ENCODE measurements at regions not wholly inside any gene's neighbourhood (a gene's known extent, or its start where the extent isn't known, plus 50 kb on each side); places are given as distances from the start of the nearest gene placed in this dataset.

GRCh38 chr12:61072717-61073116 lies 1187.5 kb upstream of the USP15 start:
- no peaks in the 10 kb centered on the region for H3K79me1 ChIP-seq (replicated peaks; ENCODE audit: low read length, poor library complexity, severe bottlenecking)
- H2BK5ac ChIP-seq (ENCODE audit: low read depth, low read length, poor library complexity, severe bottlenecking) = no peak overlapping the region
- H3K27ac ChIP-seq (ENCODE audit: low read length, poor library complexity, severe bottlenecking) = no peak overlapping the region
- no peak overlapping the region for H4K91ac ChIP-seq (ENCODE audit: low read length)
- H2BK15ac ChIP-seq (ENCODE audit: low read depth, poor library complexity, severe bottlenecking) = no peak overlapping the region
- H3K36me3 ChIP-seq (ENCODE audit: control insufficient read depth in 1 of 2, insufficient read depth in 2 of 2, low read depth in 1 of 2, low read length in 2 of 2) = no peaks in the 10 kb centered on the region
- no peak overlapping the region for H2AK5ac ChIP-seq (ENCODE audit: low read length, severe bottlenecking)
- H3K4me3 ChIP-seq (ENCODE audit: insufficient read depth in 1 of 2, low read depth in 1 of 2, low read length in 2 of 2) = no peak overlapping the region
- H3K4ac ChIP-seq (ENCODE audit: low read depth in 1 of 2, low read length in 2 of 2) = no peak overlapping the region
- no peak overlapping the region for H3K9ac ChIP-seq (ENCODE audit: low read length)
- H3K9me3 ChIP-seq (ENCODE audit: control insufficient read depth, low read length) = peaks cover 8% of the 10 kb centered on the region
- DNase-seq = no peak
- no peak overlapping the region for H2BK12ac ChIP-seq (ENCODE audit: low read length in 2 of 2)
- H3K23ac ChIP-seq (ENCODE audit: low read length in 2 of 2) = no peak overlapping the region
- H3K27me3 ChIP-seq (ENCODE audit: control insufficient read depth in 1 of 2, insufficient read depth in 1 of 2, low read length in 2 of 2) = no peaks in the 10 kb centered on the region
- H4K8ac ChIP-seq (ENCODE audit: low read length) = no peak overlapping the region
- no peak overlapping the region for H3K4me2 ChIP-seq (ENCODE audit: low read length, poor library complexity, severe bottlenecking)
- H2AFZ ChIP-seq (ENCODE audit: low read depth, low read length) = no peak overlapping the region
- no peak overlapping the region for H2BK120ac ChIP-seq (ENCODE audit: low read depth, low read length)
- H3K14ac ChIP-seq (ENCODE audit: low read length in 2 of 2) = no peak overlapping the region
- no peak overlapping the region for H3K18ac ChIP-seq (ENCODE audit: low read depth in 1 of 2, low read length in 2 of 2)
- no peaks in the 10 kb centered on the region for H3K4me1 ChIP-seq (ENCODE audit: control insufficient read depth, insufficient read depth, low read depth, low read length)

- no peak overlapping the region for H3K23ac ChIP-seq (ENCODE audit: low read length in 2 of 2)
- no peak overlapping the region for H2BK5ac ChIP-seq (ENCODE audit: low read depth, low read length, poor library complexity, severe bottlenecking)
- H2BK15ac ChIP-seq (ENCODE audit: low read depth, poor library complexity, severe bottlenecking) = no peak overlapping the region
- no CpG with 5 or more reads among the region's 2 CpGs for WGBS
- H3K27ac ChIP-seq (ENCODE audit: low read length, poor library complexity, severe bottlenecking) = peak overlapping the region; percentile 23
- H2BK12ac ChIP-seq (ENCODE audit: low read length in 2 of 2) = no peak overlapping the region
- H2AK5ac ChIP-seq (ENCODE audit: low read length, severe bottlenecking) = no peak overlapping the region
- no peak overlapping the region for H3K4ac ChIP-seq (ENCODE audit: low read depth in 1 of 2, low read length in 2 of 2)
- no peak overlapping the region for H4K91ac ChIP-seq (ENCODE audit: low read length)
- peaks cover 26% of the 10 kb centered on the region for H3K9me3 ChIP-seq (ENCODE audit: control insufficient read depth, low read length)
- DNase-seq = no peak
- H3K36me3 ChIP-seq (ENCODE audit: control insufficient read depth in 1 of 2, insufficient read depth in 2 of 2, low read depth in 1 of 2, low read length in 2 of 2) = no peaks in the 10 kb centered on the region
- H3K14ac ChIP-seq (ENCODE audit: low read length in 2 of 2) = no peak overlapping the region
- no peaks in the 10 kb centered on the region for H3K79me1 ChIP-seq (replicated peaks; ENCODE audit: low read length, poor library complexity, severe bottlenecking)
- peaks cover 2% of the 10 kb centered on the region for H3K4me1 ChIP-seq (ENCODE audit: control insufficient read depth, insufficient read depth, low read depth, low read length)
- no peak overlapping the region for H3K4me3 ChIP-seq (ENCODE audit: insufficient read depth in 1 of 2, low read depth in 1 of 2, low read length in 2 of 2)
- H4K8ac ChIP-seq (ENCODE audit: low read length) = no peak overlapping the region
- no peaks in the 10 kb centered on the region for H3K27me3 ChIP-seq (ENCODE audit: control insufficient read depth in 1 of 2, insufficient read depth in 1 of 2, low read length in 2 of 2)
- H2AFZ ChIP-seq (ENCODE audit: low read depth, low read length) = no peak overlapping the region
- H3K9ac ChIP-seq (ENCODE audit: low read length) = no peak overlapping the region
- H2BK120ac ChIP-seq (ENCODE audit: low read depth, low read length) = no peak overlapping the region
- no peak overlapping the region for H3K4me2 ChIP-seq (ENCODE audit: low read length, poor library complexity, severe bottlenecking)
- H3K18ac ChIP-seq (ENCODE audit: low read depth in 1 of 2, low read length in 2 of 2) = no peak overlapping the region
Measured at GRCh38 chr12:61095111-61095510, 1165.1 kb upstream of the USP15 start.

GRCh38 chr12:61098031-61098580 lies 1162.1 kb upstream of the USP15 start:
- Histone ChIP-seq H2AFZ (ENCODE audit: low read depth, low read length) (no peak overlapping the region), H3K79me1 (replicated peaks; ENCODE audit: low read length, poor library complexity, severe bottlenecking) (no peaks in the 10 kb centered on the region), H2BK12ac (ENCODE audit: low read length in 2 of 2) (no peak overlapping the region), H3K4me2 (ENCODE audit: low read length, poor library complexity, severe bottlenecking) (no peak overlapping the region), H3K4ac (ENCODE audit: low read depth in 1 of 2, low read length in 2 of 2) (no peak overlapping the region), H2BK120ac (ENCODE audit: low read depth, low read length) (no peak overlapping the region), H2BK5ac (ENCODE audit: low read depth, low read length, poor library complexity, severe bottlenecking) (no peak overlapping the region), H3K27ac (ENCODE audit: low read length, poor library complexity, severe bottlenecking) (no peak overlapping the region), H3K27me3 (ENCODE audit: control insufficient read depth in 1 of 2, insufficient read depth in 1 of 2, low read length in 2 of 2) (no peaks in the 10 kb centered on the region), H3K4me1 (ENCODE audit: control insufficient read depth, insufficient read depth, low read depth, low read length) (peaks cover 2% of the 10 kb centered on the region), H3K9me3 (ENCODE audit: control insufficient read depth, low read length) (peaks cover 39% of the 10 kb centered on the region), H4K8ac (ENCODE audit: low read length) (no peak overlapping the region), H3K4me3 (ENCODE audit: insufficient read depth in 1 of 2, low read depth in 1 of 2, low read length in 2 of 2) (no peak overlapping the region), H3K9ac (ENCODE audit: low read length) (no peak overlapping the region), H2BK15ac (ENCODE audit: low read depth, poor library complexity, severe bottlenecking) (no peak overlapping the region), H3K18ac (ENCODE audit: low read depth in 1 of 2, low read length in 2 of 2) (no peak overlapping the region), H3K36me3 (ENCODE audit: control insufficient read depth in 1 of 2, insufficient read depth in 2 of 2, low read depth in 1 of 2, low read length in 2 of 2) (no peaks in the 10 kb centered on the region), H2AK5ac (ENCODE audit: low read length, severe bottlenecking) (no peak overlapping the region), H3K14ac (ENCODE audit: low read length in 2 of 2) (no peak overlapping the region), H3K23ac (ENCODE audit: low read length in 2 of 2) (no peak overlapping the region), H4K91ac (ENCODE audit: low read length) (no peak overlapping the region)
- DNase-seq = no peak
- WGBS = 82% methylated on average over 7 of the region's 7 CpGs

GRCh38 chr12:61107118-61107517 lies 1153.1 kb upstream of the USP15 start:
- Histone ChIP-seq H3K14ac (ENCODE audit: low read length in 2 of 2) (no peak overlapping the region), H2BK15ac (ENCODE audit: low read depth, poor library complexity, severe bottlenecking) (no peak overlapping the region), H3K36me3 (ENCODE audit: control insufficient read depth in 1 of 2, insufficient read depth in 2 of 2, low read depth in 1 of 2, low read length in 2 of 2) (no peaks in the 10 kb centered on the region), H3K4me3 (ENCODE audit: insufficient read depth in 1 of 2, low read depth in 1 of 2, low read length in 2 of 2) (no peak overlapping the region), H3K4me1 (ENCODE audit: control insufficient read depth, insufficient read depth, low read depth, low read length) (no peaks in the 10 kb centered on the region), H3K9ac (ENCODE audit: low read length) (no peak overlapping the region), H2BK120ac (ENCODE audit: low read depth, low read length) (no peak overlapping the region), H3K4me2 (ENCODE audit: low read length, poor library complexity, severe bottlenecking) (no peak overlapping the region), H3K27ac (ENCODE audit: low read length, poor library complexity, severe bottlenecking) (no peak overlapping the region), H2AK5ac (ENCODE audit: low read length, severe bottlenecking) (no peak overlapping the region), H3K18ac (ENCODE audit: low read depth in 1 of 2, low read length in 2 of 2) (no peak overlapping the region), H3K79me1 (replicated peaks; ENCODE audit: low read length, poor library complexity, severe bottlenecking) (no peaks in the 10 kb centered on the region), H3K9me3 (ENCODE audit: control insufficient read depth, low read length) (peaks cover 44% of the 10 kb centered on the region), H3K4ac (ENCODE audit: low read depth in 1 of 2, low read length in 2 of 2) (no peak overlapping the region), H2AFZ (ENCODE audit: low read depth, low read length) (no peak overlapping the region), H3K27me3 (ENCODE audit: control insufficient read depth in 1 of 2, insufficient read depth in 1 of 2, low read length in 2 of 2) (no peaks in the 10 kb centered on the region), H3K23ac (ENCODE audit: low read length in 2 of 2) (no peak overlapping the region), H4K8ac (ENCODE audit: low read length) (no peak overlapping the region), H2BK12ac (ENCODE audit: low read length in 2 of 2) (no peak overlapping the region), H2BK5ac (ENCODE audit: low read depth, low read length, poor library complexity, severe bottlenecking) (no peak overlapping the region), H4K91ac (ENCODE audit: low read length) (no peak overlapping the region)
- no peak for DNase-seq

Measured in mesenchymal stem cell (in vitro differentiated cells and primary cell).